ENCODE measurements at regions not wholly inside any gene's neighbourhood (a gene's known extent, or its start where the extent isn't known, plus 50 kb on each side); places are given as distances from the start of the nearest gene placed in this dataset.

- Histone ChIP-seq H3K4me1 (ENCODE audit: control insufficient read depth in 2 of 2, insufficient read depth in 2 of 2, low read length in 1 of 2) (peaks cover 0 to 5% of the 10 kb centered on the region in 2 donors), H3K4me3 (ENCODE audit: low read depth in 1 of 2, low read length in 2 of 2) (no peak overlapping the region), H3K9me3 (ENCODE audit: control insufficient read depth in 2 of 2, insufficient read depth in 1 of 2, low read depth in 1 of 2, low read length in 1 of 2) (no peaks in the 10 kb centered on the region), H3K27ac (ENCODE audit: low read depth in 2 of 2, low read length in 1 of 2) (no peak overlapping the region), H3K27me3 (ENCODE audit: control insufficient read depth in 1 of 2, insufficient read depth in 2 of 2, low read length in 2 of 2) (no peaks in the 10 kb centered on the region), H3K36me3 (ENCODE audit: control insufficient read depth in 2 of 2, insufficient read depth in 2 of 2, low read length in 1 of 2) (no peaks in the 10 kb centered on the region)
- WGBS, 2 donors, result 83 to 87% methylated on average over 5 of the region's 5 CpGs
These were observed 153.8 kb upstream of the ZBED5 start for GRCh38 chr11:11011617-11012016.

GRCh38 chr11:11010624-11011127, 152.8 kb upstream of the ZBED5 start:
- Histone ChIP-seq H3K27me3 (ENCODE audit: control insufficient read depth in 1 of 2, insufficient read depth in 2 of 2, low read length in 2 of 2) (no peaks in the 10 kb centered on the region), H3K9me3 (ENCODE audit: control insufficient read depth in 2 of 2, insufficient read depth in 1 of 2, low read depth in 1 of 2, low read length in 1 of 2) (no peaks in the 10 kb centered on the region), H3K27ac (ENCODE audit: low read depth in 2 of 2, low read length in 1 of 2) (no peak overlapping the region), H3K4me1 (ENCODE audit: control insufficient read depth in 2 of 2, insufficient read depth in 2 of 2, low read length in 1 of 2) (peaks cover 0 to 5% of the 10 kb centered on the region in 2 donors), H3K36me3 (ENCODE audit: control insufficient read depth in 2 of 2, insufficient read depth in 2 of 2, low read length in 1 of 2) (no peaks in the 10 kb centered on the region), H3K4me3 (ENCODE audit: low read depth in 1 of 2, low read length in 2 of 2) (no peak overlapping the region)
- WGBS, 2 donors, result 10 to 18% methylated on average over 7 of the region's 8 CpGs

DNA sequence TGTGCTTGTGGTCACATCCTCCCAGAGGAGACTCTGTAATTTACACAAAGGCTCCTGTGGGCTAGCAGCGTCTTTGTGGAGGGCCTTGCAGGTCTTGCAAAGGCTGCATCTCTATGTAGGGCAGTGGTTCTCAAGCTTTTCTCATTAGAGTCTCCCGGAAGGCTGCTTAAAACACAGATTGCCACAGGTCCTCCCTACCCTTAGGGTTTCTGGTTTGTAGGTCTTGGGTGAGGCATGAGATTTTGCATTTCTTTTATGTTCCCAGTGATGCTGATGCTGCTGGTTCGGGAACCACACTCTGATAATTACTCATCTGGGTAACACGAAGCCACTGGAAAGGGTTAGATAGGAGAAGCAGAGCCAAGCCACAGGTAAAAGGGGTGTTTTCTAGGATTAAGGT, 151.3 kb upstream of the ZBED5 start:
- 55 to 58% methylated on average over 4 of the region's 4 CpGs for WGBS, 2 donors
- peaks cover 0 to 5% of the 10 kb centered on the region in 2 donors for H3K4me1 ChIP-seq (ENCODE audit: control insufficient read depth in 2 of 2, insufficient read depth in 2 of 2, low read length in 1 of 2)
- H3K4me3 ChIP-seq (ENCODE audit: low read depth in 1 of 2, low read length in 2 of 2), result no peak overlapping the region
- H3K27me3 ChIP-seq (ENCODE audit: control insufficient read depth in 1 of 2, insufficient read depth in 2 of 2, low read length in 2 of 2), result no peaks in the 10 kb centered on the region
- H3K27ac ChIP-seq (ENCODE audit: low read depth in 2 of 2, low read length in 1 of 2), result no peak overlapping the region
- H3K9me3 ChIP-seq (ENCODE audit: control insufficient read depth in 2 of 2, insufficient read depth in 1 of 2, low read depth in 1 of 2, low read length in 1 of 2), result no peaks in the 10 kb centered on the region
- no peaks in the 10 kb centered on the region for H3K36me3 ChIP-seq (ENCODE audit: control insufficient read depth in 2 of 2, insufficient read depth in 2 of 2, low read length in 1 of 2)

DNA sequence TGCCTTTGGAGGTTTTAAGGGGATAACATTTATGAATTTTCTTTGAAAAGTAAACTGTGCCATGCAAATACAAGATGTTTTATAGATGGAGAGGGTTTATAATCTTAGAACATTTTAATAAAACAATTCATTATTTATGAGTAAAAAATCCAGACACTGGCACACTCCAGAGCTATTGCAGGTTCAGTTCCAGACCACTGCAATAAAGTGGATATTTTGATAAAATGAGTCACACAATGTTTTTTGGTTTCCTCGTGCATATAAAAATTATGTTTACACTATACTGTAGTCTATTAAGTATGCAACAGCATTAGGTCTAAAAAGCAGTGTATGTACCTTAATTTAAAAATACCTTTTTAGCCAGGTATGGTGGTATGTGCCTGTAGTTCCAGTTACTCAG, 146.2 kb upstream of the ZBED5 start:
- no peak overlapping the region for H3K27ac ChIP-seq (ENCODE audit: low read depth in 2 of 2, low read length in 1 of 2)
- no peaks in the 10 kb centered on the region for H3K36me3 ChIP-seq (ENCODE audit: control insufficient read depth in 2 of 2, insufficient read depth in 2 of 2, low read length in 1 of 2)
- H3K4me3 ChIP-seq (ENCODE audit: low read depth in 1 of 2, low read length in 2 of 2), result no peak overlapping the region
- H3K9me3 ChIP-seq (ENCODE audit: control insufficient read depth in 2 of 2, insufficient read depth in 1 of 2, low read depth in 1 of 2, low read length in 1 of 2), result no peaks in the 10 kb centered on the region
- no peaks in the 10 kb centered on the region for H3K27me3 ChIP-seq (ENCODE audit: control insufficient read depth in 1 of 2, insufficient read depth in 2 of 2, low read length in 2 of 2)
- WGBS, 2 donors, result 37 to 50% methylated on average over 1 of the region's 1 CpG
- peaks cover 0 to 3% of the 10 kb centered on the region in 2 donors for H3K4me1 ChIP-seq (ENCODE audit: control insufficient read depth in 2 of 2, insufficient read depth in 2 of 2, low read length in 1 of 2)

- H3K4me1 ChIP-seq (ENCODE audit: control insufficient read depth in 2 of 2, insufficient read depth in 2 of 2, low read length in 1 of 2), result peaks cover 0 to 3% of the 10 kb centered on the region in 2 donors
- WGBS, 2 donors, result 50 to 60% methylated on average over 3 of the region's 3 CpGs
- H3K9me3 ChIP-seq (ENCODE audit: control insufficient read depth in 2 of 2, insufficient read depth in 1 of 2, low read depth in 1 of 2, low read length in 1 of 2), result no peaks in the 10 kb centered on the region
- H3K4me3 ChIP-seq (ENCODE audit: low read depth in 1 of 2, low read length in 2 of 2), result no peak overlapping the region
- no peak overlapping the region for H3K27ac ChIP-seq (ENCODE audit: low read depth in 2 of 2, low read length in 1 of 2)
- no peaks in the 10 kb centered on the region for H3K27me3 ChIP-seq (ENCODE audit: control insufficient read depth in 1 of 2, insufficient read depth in 2 of 2, low read length in 2 of 2)
- no peaks in the 10 kb centered on the region for H3K36me3 ChIP-seq (ENCODE audit: control insufficient read depth in 2 of 2, insufficient read depth in 2 of 2, low read length in 1 of 2)
These were observed 145.4 kb upstream of the ZBED5 start for GRCh38 chr11:11003226-11003625.

DNA sequence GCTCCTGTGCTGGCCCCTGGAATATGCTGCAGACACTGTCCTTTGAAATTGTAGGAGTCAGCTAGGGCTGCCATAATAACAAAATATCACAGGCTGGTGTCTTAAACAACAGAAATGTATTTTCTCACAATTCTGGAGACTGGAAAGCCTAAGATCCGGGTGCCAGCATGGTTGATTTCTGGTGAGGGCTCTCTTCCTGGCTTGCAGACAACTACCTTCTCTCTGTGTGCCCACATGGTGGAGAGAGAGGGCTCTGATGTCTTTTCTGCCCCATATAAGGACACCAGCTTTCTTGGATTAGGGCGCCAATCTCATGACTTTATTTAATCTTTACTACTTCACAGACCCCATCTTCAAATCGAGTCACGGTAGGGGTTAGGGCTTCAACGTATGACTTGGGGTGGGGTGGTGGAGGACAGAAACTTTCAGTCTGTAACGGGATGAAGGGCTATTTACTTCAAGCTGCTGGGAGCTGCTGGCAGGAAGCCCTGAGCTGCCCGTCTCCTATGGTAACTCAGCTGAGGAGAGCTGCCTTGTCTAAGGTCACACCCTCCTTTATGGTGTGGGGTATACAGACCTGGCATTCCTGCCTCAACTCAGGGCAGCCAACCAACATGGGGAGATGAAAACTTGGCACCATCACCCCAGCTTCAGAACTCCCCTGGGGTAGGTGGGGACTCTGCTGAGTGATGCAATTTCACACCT, 142.9 kb upstream of the ZBED5 start:
- H3K4me1 ChIP-seq (ENCODE audit: control insufficient read depth in 2 of 2, insufficient read depth in 2 of 2, low read length in 1 of 2), result peaks cover 0 to 3% of the 10 kb centered on the region in 2 donors
- H3K36me3 ChIP-seq (ENCODE audit: control insufficient read depth in 2 of 2, insufficient read depth in 2 of 2, low read length in 1 of 2), result no peaks in the 10 kb centered on the region
- no peaks in the 10 kb centered on the region for H3K27me3 ChIP-seq (ENCODE audit: control insufficient read depth in 1 of 2, insufficient read depth in 2 of 2, low read length in 2 of 2)
- 76 to 77% methylated on average over 7 of the region's 7 CpGs for WGBS, 2 donors
- H3K27ac ChIP-seq (ENCODE audit: low read depth in 2 of 2, low read length in 1 of 2), result no peak overlapping the region
- H3K9me3 ChIP-seq (ENCODE audit: control insufficient read depth in 2 of 2, insufficient read depth in 1 of 2, low read depth in 1 of 2, low read length in 1 of 2), result no peaks in the 10 kb centered on the region
- H3K4me3 ChIP-seq (ENCODE audit: low read depth in 1 of 2, low read length in 2 of 2), result no peak overlapping the region

DNA sequence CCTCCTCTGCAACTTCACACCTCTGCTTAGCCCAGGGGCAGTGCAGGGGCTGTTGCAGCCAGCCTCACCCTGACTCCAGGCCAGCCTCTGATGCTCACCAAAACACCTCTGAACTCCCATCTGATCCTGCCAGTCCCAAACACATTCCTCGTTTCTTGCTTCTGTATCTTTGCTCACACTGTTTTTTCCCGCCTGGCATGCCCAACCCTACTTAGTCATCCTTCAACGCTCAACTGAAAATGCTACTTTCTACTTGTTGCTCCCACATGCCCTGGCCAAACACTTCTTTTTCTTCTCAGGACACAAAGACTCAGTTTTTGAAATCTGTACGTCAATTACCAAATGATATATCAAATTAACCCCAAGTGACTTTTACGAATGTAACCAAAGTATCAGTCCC, 140.8 kb upstream of the ZBED5 start:
- H3K27ac ChIP-seq (ENCODE audit: low read depth in 2 of 2, low read length in 1 of 2), result no peak overlapping the region
- 52 to 59% methylated on average over 5 of the region's 5 CpGs for WGBS, 2 donors
- no peaks in the 10 kb centered on the region for H3K27me3 ChIP-seq (ENCODE audit: control insufficient read depth in 1 of 2, insufficient read depth in 2 of 2, low read length in 2 of 2)
- H3K36me3 ChIP-seq (ENCODE audit: control insufficient read depth in 2 of 2, insufficient read depth in 2 of 2, low read length in 1 of 2), result no peaks in the 10 kb centered on the region
- no peaks in the 10 kb centered on the region for H3K9me3 ChIP-seq (ENCODE audit: control insufficient read depth in 2 of 2, insufficient read depth in 1 of 2, low read depth in 1 of 2, low read length in 1 of 2)
- peaks cover 0 to 3% of the 10 kb centered on the region in 2 donors for H3K4me1 ChIP-seq (ENCODE audit: control insufficient read depth in 2 of 2, insufficient read depth in 2 of 2, low read length in 1 of 2)
- H3K4me3 ChIP-seq (ENCODE audit: low read depth in 1 of 2, low read length in 2 of 2), result no peak overlapping the region

DNA sequence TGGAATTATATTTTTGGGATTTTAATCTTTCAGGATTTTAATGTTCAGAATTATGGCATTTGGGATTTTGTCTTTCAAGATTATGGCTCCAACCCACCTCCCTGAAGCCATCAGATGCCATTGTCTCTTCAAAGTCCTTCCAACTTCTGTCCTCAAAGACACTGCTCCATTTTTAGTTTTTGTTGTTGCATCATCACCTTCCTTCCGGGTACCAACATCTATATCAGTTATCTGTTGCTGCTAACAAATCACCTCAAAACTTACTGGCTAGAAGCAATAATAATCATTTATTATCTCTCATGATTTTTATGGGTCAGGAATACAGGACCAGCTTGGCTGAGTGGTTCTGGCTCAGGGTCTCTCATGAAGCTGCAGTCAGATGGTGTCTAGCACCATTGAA, 138.8 kb upstream of the ZBED5 start:
- Histone ChIP-seq H3K27ac (ENCODE audit: low read depth in 2 of 2, low read length in 1 of 2) (no peak overlapping the region), H3K4me3 (ENCODE audit: low read depth in 1 of 2, low read length in 2 of 2) (no peak overlapping the region)
- 88 to 90% methylated on average over 1 of the region's 1 CpG for WGBS, 2 donors

GRCh38 chr11:10993640-10994039, 135.8 kb upstream of the ZBED5 start:
- Histone ChIP-seq H3K27me3 (ENCODE audit: control insufficient read depth in 1 of 2, insufficient read depth in 2 of 2, low read length in 2 of 2) (no peaks in the 10 kb centered on the region), H3K4me1 (ENCODE audit: control insufficient read depth in 2 of 2, insufficient read depth in 2 of 2, low read length in 1 of 2) (no peaks in the 10 kb centered on the region), H3K4me3 (ENCODE audit: low read depth in 1 of 2, low read length in 2 of 2) (no peak overlapping the region), H3K9me3 (ENCODE audit: control insufficient read depth in 2 of 2, insufficient read depth in 1 of 2, low read depth in 1 of 2, low read length in 1 of 2) (no peaks in the 10 kb centered on the region), H3K27ac (ENCODE audit: low read depth in 2 of 2, low read length in 1 of 2) (no peak overlapping the region), H3K36me3 (ENCODE audit: control insufficient read depth in 2 of 2, insufficient read depth in 2 of 2, low read length in 1 of 2) (no peaks in the 10 kb centered on the region)
- WGBS, 2 donors, result 82 to 94% methylated on average over 5 of the region's 5 CpGs

More for the DNA sequence above, 138.8 kb upstream of the ZBED5 start:
- Histone ChIP-seq H3K27me3 (ENCODE audit: control insufficient read depth in 1 of 2, insufficient read depth in 2 of 2, low read length in 2 of 2) (no peaks in the 10 kb centered on the region), H3K4me1 (ENCODE audit: control insufficient read depth in 2 of 2, insufficient read depth in 2 of 2, low read length in 1 of 2) (peaks cover 0 to 3% of the 10 kb centered on the region in 2 donors), H3K9me3 (ENCODE audit: control insufficient read depth in 2 of 2, insufficient read depth in 1 of 2, low read depth in 1 of 2, low read length in 1 of 2) (no peaks in the 10 kb centered on the region), H3K36me3 (ENCODE audit: control insufficient read depth in 2 of 2, insufficient read depth in 2 of 2, low read length in 1 of 2) (no peaks in the 10 kb centered on the region)

GRCh38 chr11:10993186-10993585, 135.3 kb upstream of the ZBED5 start:
- no peaks in the 10 kb centered on the region for H3K4me1 ChIP-seq (ENCODE audit: control insufficient read depth in 2 of 2, insufficient read depth in 2 of 2, low read length in 1 of 2)
- WGBS, 2 donors, result 77 to 87% methylated on average over 3 of the region's 3 CpGs
- H3K27me3 ChIP-seq (ENCODE audit: control insufficient read depth in 1 of 2, insufficient read depth in 2 of 2, low read length in 2 of 2), result no peaks in the 10 kb centered on the region
- no peak overlapping the region for H3K27ac ChIP-seq (ENCODE audit: low read depth in 2 of 2, low read length in 1 of 2)
- H3K4me3 ChIP-seq (ENCODE audit: low read depth in 1 of 2, low read length in 2 of 2), result no peak overlapping the region
- H3K36me3 ChIP-seq (ENCODE audit: control insufficient read depth in 2 of 2, insufficient read depth in 2 of 2, low read length in 1 of 2), result no peaks in the 10 kb centered on the region
- no peaks in the 10 kb centered on the region for H3K9me3 ChIP-seq (ENCODE audit: control insufficient read depth in 2 of 2, insufficient read depth in 1 of 2, low read depth in 1 of 2, low read length in 1 of 2)
